NCI-H748 (cell line): ENCODE measurements at regions not wholly inside any gene's neighbourhood (a gene's known extent, or its start where the extent isn't known, plus 50 kb on each side); places are given as distances from the start of the nearest gene placed in this dataset.
"Not testable (repeated sequence)": the region's sequence is repeated elsewhere in the genome, so short reads cannot be mapped to it uniquely, and the experiment has no call there.

Experiments used
- DNase-seq: peaks from one replicate; lab custom pipeline; 2025; ENCODE audit not compliant: unreplicated experiment; lab: John Stamatoyannopoulos, UW

GRCh38 chr15:62869116-62869515 is 173.4 kb upstream of the TPM1 start:
- DNase-seq, result no peak

DNA sequence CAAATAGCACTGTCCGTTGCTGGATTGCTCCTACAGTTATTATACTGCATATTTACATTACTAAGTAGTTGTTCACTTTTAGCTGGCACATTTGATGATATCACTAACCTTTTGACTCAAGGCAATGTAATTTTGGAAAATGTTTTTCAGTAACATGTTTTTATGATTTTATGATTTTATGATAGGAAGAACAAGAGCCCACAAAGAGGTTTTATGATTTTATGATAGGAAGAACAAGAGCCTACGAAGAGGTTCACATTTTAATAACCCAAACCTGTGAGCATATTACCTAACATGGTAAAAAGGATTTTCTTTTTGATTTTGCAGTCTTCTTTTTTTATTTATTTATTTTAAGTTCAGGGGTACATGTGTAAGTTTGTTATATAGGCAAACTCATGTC is 172.3 kb upstream of the TPM1 start:
- DNase-seq, result no peak

GRCh38 chr15:62870701-62871100 is 171.8 kb upstream of the TPM1 start:
- DNase-seq, result not testable (repeated sequence)

- no peak for DNase-seq
These were observed 169.3 kb upstream of the TPM1 start for GRCh38 chr15:62873203-62873602.

- DNase-seq, result no peak
These were observed 168.5 kb upstream of the TPM1 start for GRCh38 chr15:62874064-62874463.

DNA sequence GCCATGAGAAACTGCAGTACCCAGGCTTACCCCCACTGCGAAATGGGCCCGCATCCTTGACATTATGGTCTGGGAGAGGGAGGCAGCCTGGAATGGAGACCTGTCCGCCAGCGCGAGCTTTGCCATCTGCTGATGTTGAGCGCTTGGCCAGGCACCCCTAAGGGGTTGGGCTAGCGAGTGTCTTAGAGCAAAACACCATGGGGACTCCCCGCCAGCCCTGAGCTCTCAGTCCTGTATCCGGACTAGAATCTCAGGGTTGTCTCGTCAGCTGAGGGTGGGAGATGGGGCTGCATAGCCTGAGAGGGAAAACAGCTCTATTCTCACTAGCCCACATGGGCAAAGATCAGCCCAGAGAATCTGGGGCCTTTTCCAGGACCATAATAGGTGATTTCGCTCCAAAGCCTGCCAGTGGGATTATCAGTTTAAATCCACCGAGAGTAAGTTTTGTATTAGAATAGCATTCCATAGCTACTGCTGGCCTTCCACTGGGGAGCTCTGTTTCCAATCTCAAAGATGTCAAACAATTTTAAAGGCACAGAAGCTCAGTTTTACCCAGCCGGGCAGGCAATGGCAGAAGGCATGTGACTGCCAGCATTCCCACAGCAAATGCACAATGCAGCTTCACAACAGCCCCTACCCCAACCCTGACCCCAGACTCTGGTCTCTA is 167.5 kb upstream of the TPM1 start:
- no peak for DNase-seq

- DNase-seq, result no peak
These were observed 166.9 kb upstream of the TPM1 start for GRCh38 chr15:62875626-62876021.

DNA sequence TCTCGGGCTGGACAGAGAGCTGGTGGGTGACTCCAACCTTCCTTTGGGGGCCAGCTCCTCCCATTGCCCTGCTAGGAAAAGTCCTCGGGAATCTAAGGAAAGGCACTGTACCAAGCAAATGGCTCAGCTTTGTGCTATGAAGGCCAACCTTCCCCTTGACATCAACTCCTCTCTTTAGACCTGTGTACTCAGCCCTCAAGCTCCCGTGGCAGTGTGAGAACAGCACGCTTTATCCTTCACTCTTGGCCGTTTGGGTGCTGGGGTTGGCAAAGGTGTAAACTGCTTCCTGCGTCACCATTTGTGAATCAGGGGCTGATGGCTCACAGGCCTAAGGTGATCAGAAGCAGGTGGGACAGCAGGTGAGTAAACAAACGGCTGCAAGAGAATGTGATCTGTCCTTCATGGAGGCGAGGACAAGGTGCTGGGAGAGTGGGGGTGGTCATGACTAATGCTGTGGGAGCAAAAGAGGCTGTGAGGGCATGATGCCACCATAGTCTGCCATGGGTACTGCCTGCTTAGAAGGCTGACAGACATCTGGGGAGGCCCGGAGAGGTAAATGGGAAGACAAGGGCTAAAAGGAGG is 165.2 kb upstream of the TPM1 start:
- peak; percentile 52 for DNase-seq

- DNase-seq, result no peak
These were observed 164.5 kb upstream of the TPM1 start for GRCh38 chr15:62878070-62878469.

- DNase-seq, result no peak
These were observed 162.8 kb upstream of the TPM1 start for GRCh38 chr15:62879770-62880169.

DNA sequence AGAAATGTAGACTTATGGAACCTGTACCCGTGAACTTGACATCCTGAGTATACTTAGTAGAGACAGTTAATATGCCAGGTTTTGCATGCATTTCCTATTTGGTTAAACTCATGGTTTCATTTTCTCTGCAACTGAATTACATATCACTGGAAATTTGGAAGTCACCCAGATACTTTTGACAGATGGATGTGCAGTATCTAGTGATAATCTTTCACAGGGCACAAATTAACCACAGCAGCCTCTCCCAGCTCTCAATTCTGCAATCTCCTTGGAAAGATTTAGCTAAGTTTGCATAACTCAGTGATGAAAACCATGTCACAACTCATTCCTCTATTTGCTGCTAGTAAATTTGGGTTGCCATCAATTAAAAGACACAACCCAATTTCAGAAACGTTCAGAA is 162.3 kb upstream of the TPM1 start:
- DNase-seq, result no peak

GRCh38 chr15:62881056-62881455 is 161.5 kb upstream of the TPM1 start:
- DNase-seq, result no peak

DNA sequence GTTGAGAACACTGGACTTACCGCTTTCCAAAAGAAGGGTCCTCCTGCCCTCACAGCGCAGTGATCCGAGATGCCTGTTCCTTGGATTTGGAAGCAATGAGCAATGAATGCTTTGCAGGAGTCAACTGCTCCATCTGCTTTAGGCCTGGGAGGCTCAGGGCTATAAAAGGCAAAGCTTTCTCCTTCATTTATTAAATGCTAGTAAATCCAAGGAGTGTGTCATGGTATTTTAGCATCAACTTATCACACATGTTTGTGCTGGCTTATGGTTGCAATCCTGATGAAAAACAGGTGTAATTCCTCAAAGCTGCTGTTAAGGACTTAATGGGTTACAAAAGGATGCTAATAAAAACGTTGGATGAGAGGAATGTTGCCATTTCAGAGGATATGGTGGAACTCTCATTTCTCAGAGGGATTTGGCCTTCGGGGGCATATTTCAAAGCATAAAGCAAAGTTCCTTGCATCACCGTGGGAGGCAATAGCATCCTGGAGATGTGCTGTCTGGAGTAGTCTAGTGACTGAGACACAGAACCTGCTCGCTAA is 158.5 kb upstream of the TPM1 start:
- DNase-seq, result no peak

GRCh38 chr15:62886431-62887071 is 156.0 kb upstream of the TPM1 start:
- DNase-seq, result peak; percentile 54

GRCh38 chr15:62887113-62887570 is 155.4 kb upstream of the TPM1 start:
- DNase-seq, result no peak

DNA sequence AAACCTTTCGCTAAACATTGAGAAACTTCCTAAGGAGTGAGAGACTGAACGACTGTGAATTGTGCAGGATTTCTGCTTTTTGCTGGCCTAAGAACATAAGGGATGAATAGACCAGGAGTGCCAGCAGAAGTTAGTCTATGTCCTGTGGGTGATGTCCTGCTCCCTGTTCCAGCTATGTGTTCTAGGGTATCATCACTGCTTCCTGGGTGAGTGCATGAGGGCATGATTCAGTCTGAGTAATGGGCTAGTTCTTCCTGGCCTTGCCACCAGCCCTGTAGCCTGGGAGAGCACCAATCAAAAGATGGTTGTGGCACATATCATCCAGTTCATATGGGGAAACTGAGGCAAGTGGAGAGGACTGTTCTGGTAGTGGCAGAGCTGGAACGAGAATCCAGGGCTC is 153.9 kb upstream of the TPM1 start:
- DNase-seq, result no peak

DNA sequence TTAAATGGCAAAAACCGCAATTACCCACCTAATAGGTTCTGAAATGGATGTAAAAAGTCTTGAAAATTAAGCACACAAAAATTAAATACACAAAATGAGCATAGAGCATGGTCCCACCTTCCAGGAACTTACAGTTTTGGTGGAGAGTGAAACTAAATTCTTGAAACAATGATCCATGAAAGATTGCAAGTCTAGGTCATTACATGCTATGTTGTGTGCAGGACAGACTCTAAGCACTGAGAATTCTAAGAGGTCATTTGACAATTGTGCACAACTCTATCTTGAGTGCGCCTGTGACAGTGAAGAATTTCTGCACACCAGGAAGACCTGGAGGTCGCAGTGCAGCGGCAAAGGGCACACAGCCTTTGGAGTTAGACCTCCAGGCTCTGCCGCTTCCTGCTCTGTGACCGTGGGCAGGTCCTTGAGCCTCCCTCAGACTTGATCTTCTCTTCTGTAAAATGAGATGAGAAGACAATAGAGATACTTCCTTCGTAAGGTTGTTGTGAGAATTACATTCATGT is 153.3 kb upstream of the TPM1 start:
- DNase-seq, result no peak

- DNase-seq, result no peak
These were observed 152.6 kb upstream of the TPM1 start for GRCh38 chr15:62889734-62890505.

DNA sequence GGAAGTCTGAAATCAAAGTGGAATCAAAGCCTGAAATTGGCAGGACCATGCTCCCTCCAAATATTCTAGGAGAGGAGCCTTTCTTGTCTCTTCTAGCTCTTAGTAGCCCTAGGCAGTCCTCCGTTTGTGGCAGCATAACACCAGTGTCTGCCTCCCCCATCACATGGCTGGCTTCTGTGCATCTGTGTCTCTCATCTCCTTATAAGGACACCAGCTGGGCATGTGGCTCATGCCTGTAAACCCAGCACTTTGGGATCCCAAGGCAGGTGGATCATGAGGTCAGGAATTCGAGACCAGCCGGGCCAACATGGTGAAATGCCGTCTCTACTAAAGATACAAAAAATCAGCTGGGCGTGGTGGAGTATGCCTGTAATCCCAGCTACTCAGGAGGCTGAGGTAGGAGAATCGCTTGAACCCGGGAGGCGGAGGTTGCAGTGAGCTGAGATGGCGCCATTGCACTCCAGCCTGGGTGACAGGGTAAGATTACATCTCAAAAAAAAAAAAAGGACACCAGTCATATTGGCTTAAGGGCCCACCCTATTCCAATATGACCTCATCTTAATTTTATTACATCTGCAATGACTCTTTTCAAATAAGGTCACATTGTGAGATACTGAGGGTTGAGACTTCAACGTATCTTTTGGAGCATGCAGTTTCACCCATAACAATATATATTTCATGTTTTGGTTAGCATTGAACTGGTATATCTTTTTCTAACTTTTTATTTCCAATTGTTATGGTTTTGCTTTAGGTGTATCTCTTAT is 148.0 kb upstream of the TPM1 start:
- DNase-seq, result no peak

- peak; percentile 56 for DNase-seq
These were observed 147.2 kb upstream of the TPM1 start for GRCh38 chr15:62895139-62895866.
